Keratinocyte (primary cell): ENCODE measurements at regions not wholly inside any gene's neighbourhood (a gene's known extent, or its start where the extent isn't known, plus 50 kb on each side); places are given as distances from the start of the nearest gene placed in this dataset.

Experiments
- DNase-seq: peaks from one replicate; pipeline ENCODE4 v3.0.0-alpha.2; 2011; ENCODE audit warnings: low read depth, missing footprints, low spot score
- FAIRE-seq: peaks from 2 replicates; lab custom pipeline; 2011; peaks lifted over from hg19 to GRCh38; lab: Jason Lieb, UNC
- H2AFZ ChIP-seq: 2 replicates; pipeline ENCODE4 v1.6.0; 2012; ENCODE audit warnings: low read length, control low read depth, inconsistent platforms; ENCODE audit not compliant: control insufficient read depth
- H3K27ac ChIP-seq: 2 replicates; pipeline ENCODE4 v1.5.1; 2011; ENCODE audit warnings: low read length; ENCODE audit not compliant: control insufficient read depth, insufficient read depth
- H3K27me3 ChIP-seq: 3 replicates; pipeline ENCODE4 v1.6.0; 2011; ENCODE audit warnings: low read length; ENCODE audit not compliant: control insufficient read depth, insufficient read depth; ENCODE audit errors: extremely low read depth
- H3K36me3 ChIP-seq, 2 experiments: 2 replicates in 1 of 2; 3 replicates in 1 of 2; pipeline ENCODE4 v1.5.1; 2011; ENCODE audit warnings: low read length in 2 of 2, mild to moderate bottlenecking in 1 of 2; ENCODE audit not compliant: control insufficient read depth in 2 of 2, insufficient read depth in 2 of 2; ENCODE audit errors: extremely low read depth in 1 of 2
- H3K4me1 ChIP-seq: 3 replicates; pipeline ENCODE4 v1.5.1; 2011; ENCODE audit warnings: low read length; ENCODE audit not compliant: control insufficient read depth, insufficient read depth; ENCODE audit errors: extremely low read depth
- H3K4me2 ChIP-seq: 3 replicates; pipeline ENCODE4 v1.6.0; 2011; ENCODE audit warnings: low read depth, low read length; ENCODE audit not compliant: control insufficient read depth, insufficient read depth; ENCODE audit errors: extremely low read depth
- H3K4me3 ChIP-seq, 3 experiments: fragments of 200-600 bp in 1 of 3; sonication (generic) in 1 of 3; 2 replicates in 2 of 3; 3 replicates in 1 of 3; pipeline ENCODE4 v1.5.1; 2011 to 2016; ENCODE audit warnings: low read length in 3 of 3, mild to moderate bottlenecking in 3 of 3, control low read depth in 2 of 3, inconsistent platforms in 1 of 3, low read depth in 1 of 3, mixed read lengths in 1 of 3, mixed run types in 1 of 3, moderate library complexity in 1 of 3; ENCODE audit not compliant: control insufficient read depth in 2 of 3, insufficient read depth in 2 of 3; ENCODE audit errors: extremely low read depth in 1 of 3
- H3K79me2 ChIP-seq: 2 replicates; pipeline ENCODE4 v1.6.0; 2012; ENCODE audit warnings: low read length; ENCODE audit not compliant: control insufficient read depth, insufficient read depth
- H3K9ac ChIP-seq: 3 replicates; pipeline ENCODE4 v1.6.0; 2011; ENCODE audit warnings: low read length; ENCODE audit not compliant: control insufficient read depth, insufficient read depth; ENCODE audit errors: extremely low read depth
- H3K9me1 ChIP-seq: 3 replicates; pipeline ENCODE4 v1.6.0; 2011; ENCODE audit warnings: low read length; ENCODE audit not compliant: control insufficient read depth, insufficient read depth; ENCODE audit errors: extremely low read depth
- H3K9me3 ChIP-seq: 2 replicates; pipeline ENCODE4 v1.5.1; 2012; ENCODE audit warnings: low read depth, low read length; ENCODE audit not compliant: control insufficient read depth
- H4K20me1 ChIP-seq: 3 replicates; pipeline ENCODE4 v1.6.0; 2011; ENCODE audit warnings: low read length; ENCODE audit not compliant: control insufficient read depth, insufficient read depth; ENCODE audit errors: extremely low read depth
- EZH2 ChIP-seq: IDR thresholded peaks from one replicate; pipeline ENCODE4 v1.6.1; 2012; ENCODE audit warnings: inconsistent platforms, mild to moderate bottlenecking, low read length, moderate library complexity
- dilution Hi-C: fragments of 300-500 bp; cut with MboI; formaldehyde crosslinking; loops from one replicate; pipeline ENCODE4 v1.7.0; 2020; ENCODE audit warnings: low sequenced_read_pairs; ENCODE audit not compliant: extremely low pct_ligation_motif_present
- TF ChIP-seq, protein P1 (sequence below), 3 experiments: IDR thresholded peaks in 1 of 3; conservative IDR thresholded peaks in 1 of 3; optimal IDR thresholded peaks in 1 of 3; 2 replicates in 2 of 3; 3 replicates in 1 of 3; pipeline versions ENCODE3 to v1.5.1; 2011; ENCODE audit warnings: low read length in 3 of 3, mild to moderate bottlenecking in 3 of 3, moderate library complexity in 2 of 3, control low read depth in 1 of 3, inconsistent platforms in 1 of 3; ENCODE audit not compliant: insufficient read depth in 2 of 3; ENCODE audit errors: extremely low read depth in 1 of 3

DNA sequence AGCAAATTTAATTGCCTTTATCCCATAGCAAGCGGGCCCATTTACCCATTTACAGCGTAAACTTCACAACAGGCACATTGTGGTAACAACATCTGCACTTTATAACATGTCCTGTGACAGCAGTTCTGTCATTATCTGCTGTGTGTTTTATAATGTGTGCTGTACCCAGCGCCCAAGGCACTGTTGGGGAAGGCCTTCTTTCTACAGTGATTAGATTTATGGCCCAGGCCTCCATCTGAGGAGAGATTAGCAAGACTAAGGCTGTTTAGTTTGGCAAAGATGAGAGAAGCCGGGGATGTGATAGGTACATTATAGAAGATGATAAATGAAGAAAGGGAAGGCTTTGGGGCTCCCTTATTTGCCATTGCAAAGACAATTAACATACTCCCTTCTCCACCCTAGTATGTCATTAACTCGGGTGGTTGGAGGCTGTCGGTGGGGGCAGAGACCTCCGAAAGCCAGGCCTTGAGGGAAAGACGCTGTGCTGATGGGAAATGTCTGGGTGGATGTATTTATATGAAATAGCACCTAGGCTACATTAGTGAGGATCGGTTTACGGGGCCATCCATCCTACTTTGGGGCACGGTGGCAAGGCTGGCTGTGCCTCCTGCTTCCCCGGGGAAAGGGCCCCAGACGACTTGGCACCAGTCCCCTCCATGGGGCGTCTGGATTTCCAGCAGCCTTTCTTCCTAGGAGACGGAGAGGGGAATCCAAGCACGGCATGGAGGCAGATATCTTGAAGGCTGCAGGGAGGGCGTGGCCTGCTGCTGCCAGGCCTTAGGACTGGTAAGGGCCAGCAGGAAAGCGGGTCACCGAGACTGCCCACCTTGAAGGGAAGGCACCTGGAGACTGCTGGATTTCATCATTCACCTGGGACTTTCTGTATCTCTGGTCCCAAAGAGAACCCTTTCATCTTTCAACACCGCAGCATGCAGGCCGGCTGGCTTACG is 64.3 kb upstream of the PTCH1 start:
- TF ChIP-seq, protein P1, sequence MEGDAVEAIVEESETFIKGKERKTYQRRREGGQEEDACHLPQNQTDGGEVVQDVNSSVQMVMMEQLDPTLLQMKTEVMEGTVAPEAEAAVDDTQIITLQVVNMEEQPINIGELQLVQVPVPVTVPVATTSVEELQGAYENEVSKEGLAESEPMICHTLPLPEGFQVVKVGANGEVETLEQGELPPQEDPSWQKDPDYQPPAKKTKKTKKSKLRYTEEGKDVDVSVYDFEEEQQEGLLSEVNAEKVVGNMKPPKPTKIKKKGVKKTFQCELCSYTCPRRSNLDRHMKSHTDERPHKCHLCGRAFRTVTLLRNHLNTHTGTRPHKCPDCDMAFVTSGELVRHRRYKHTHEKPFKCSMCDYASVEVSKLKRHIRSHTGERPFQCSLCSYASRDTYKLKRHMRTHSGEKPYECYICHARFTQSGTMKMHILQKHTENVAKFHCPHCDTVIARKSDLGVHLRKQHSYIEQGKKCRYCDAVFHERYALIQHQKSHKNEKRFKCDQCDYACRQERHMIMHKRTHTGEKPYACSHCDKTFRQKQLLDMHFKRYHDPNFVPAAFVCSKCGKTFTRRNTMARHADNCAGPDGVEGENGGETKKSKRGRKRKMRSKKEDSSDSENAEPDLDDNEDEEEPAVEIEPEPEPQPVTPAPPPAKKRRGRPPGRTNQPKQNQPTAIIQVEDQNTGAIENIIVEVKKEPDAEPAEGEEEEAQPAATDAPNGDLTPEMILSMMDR (optimal IDR thresholded peaks at IDR 0.05 in 1 of 3, IDR thresholded peaks at IDR 0.05 in 1 of 3, conservative IDR thresholded peaks at IDR 0.05 in 1 of 3; ENCODE audit: extremely low read depth in 1 of 3, insufficient read depth in 2 of 3, low read length in 3 of 3), result no peak
- TF ChIP-seq EZH2, result no peak
- Histone ChIP-seq H3K36me3 (no peaks in the 10 kb centered on the region), H3K4me3 (no peak overlapping the region), H3K27ac (no peak overlapping the region), H3K4me2 (no peak overlapping the region), H2AFZ (no peak overlapping the region), H3K27me3 (no peaks in the 10 kb centered on the region), H3K9me1 (no peaks in the 10 kb centered on the region), H4K20me1 (no peaks in the 10 kb centered on the region), H3K9me3 (no peaks in the 10 kb centered on the region), H3K9ac (no peak overlapping the region), H3K79me2 (no peaks in the 10 kb centered on the region), H3K4me1 (no peaks in the 10 kb centered on the region)
- FAIRE-seq (no peak), DNase-seq (no peak)
- dilution Hi-C loops, result no loop called here

DNA sequence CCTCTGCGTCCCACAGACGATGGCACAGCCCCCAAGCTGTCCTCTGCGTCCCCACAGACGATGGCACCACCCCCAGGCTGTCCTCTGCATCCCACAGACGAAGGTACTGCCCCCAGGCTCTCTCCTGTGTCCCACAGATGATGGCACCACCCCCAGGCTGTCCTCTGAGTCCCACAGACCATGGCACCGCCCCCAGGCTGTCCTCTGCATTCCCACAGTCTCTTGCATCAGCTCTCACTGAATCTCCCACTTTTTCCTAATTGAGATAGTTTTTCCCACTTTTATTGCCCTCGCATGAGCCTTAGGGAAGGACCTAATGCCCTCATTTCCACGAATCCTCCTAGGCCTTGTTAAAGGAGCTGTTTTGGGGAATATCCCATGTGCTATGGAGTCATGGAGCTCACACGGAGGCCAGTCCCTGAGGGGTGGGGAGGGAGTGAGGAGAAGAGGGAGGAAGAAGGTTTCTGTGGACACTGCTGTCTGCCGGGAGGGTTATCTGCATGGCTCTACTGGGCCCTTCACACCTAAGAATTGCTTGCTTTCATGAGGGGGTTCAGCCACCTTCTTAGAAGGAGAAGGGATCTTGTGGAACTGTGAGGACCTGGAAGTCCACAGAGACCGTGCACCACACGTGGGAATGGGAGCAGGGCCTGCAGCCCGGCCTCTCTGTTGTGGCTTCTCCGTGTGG is 58.2 kb upstream of the PTCH1 start:
- no peak overlapping the region for H2AFZ ChIP-seq
- DNase-seq (no peak), FAIRE-seq (no peak)
- H3K4me2 ChIP-seq, result no peak overlapping the region
- no peaks in the 10 kb centered on the region for H3K36me3 ChIP-seq
- no peak for TF ChIP-seq EZH2
- TF ChIP-seq, protein P1 (optimal IDR thresholded peaks at IDR 0.05 in 1 of 3, IDR thresholded peaks at IDR 0.05 in 1 of 3, conservative IDR thresholded peaks at IDR 0.05 in 1 of 3; ENCODE audit: extremely low read depth in 1 of 3, insufficient read depth in 2 of 3, low read length in 3 of 3), result no peak
- dilution Hi-C loops, result no loop called here
- H3K9me1 ChIP-seq, result no peaks in the 10 kb centered on the region
- H3K4me3 ChIP-seq, result no peak overlapping the region
- no peaks in the 10 kb centered on the region for H3K9me3 ChIP-seq
- no peaks in the 10 kb centered on the region for H4K20me1 ChIP-seq
- no peaks in the 10 kb centered on the region for H3K79me2 ChIP-seq
- no peak overlapping the region for H3K27ac ChIP-seq
- no peaks in the 10 kb centered on the region for H3K4me1 ChIP-seq
- H3K9ac ChIP-seq, result no peak overlapping the region
- peaks cover 14% of the 10 kb centered on the region for H3K27me3 ChIP-seq
